Left ventricle myocardium superior (tissue), 1 donor: ENCODE measurements at regions not wholly inside any gene's neighbourhood (a gene's known extent, or its start where the extent isn't known, plus 50 kb on each side); places are given as distances from the start of the nearest gene placed in this dataset.

Experiments
- ATAC-seq: fragments of 200-7000 bp; cut with Tn5 transposase; one replicate; pipeline ENCODE4 v1.9.1; 2020; ENCODE audit warnings: mild to moderate bottlenecking, moderate library complexity
- DNase-seq: peaks from one replicate; pipeline ENCODE4 v3.0.0-alpha.2; 2020
- intact Hi-C: fragments of 100-400 bp; cut with micrococcal nuclease; formaldehyde crosslinking; loops from one replicate; pipeline ENCODE4 v1.11.0; 2022
- donor health status: DM: no; HTN: yes; CAD: no; lungs with severe emphysema.

DNA sequence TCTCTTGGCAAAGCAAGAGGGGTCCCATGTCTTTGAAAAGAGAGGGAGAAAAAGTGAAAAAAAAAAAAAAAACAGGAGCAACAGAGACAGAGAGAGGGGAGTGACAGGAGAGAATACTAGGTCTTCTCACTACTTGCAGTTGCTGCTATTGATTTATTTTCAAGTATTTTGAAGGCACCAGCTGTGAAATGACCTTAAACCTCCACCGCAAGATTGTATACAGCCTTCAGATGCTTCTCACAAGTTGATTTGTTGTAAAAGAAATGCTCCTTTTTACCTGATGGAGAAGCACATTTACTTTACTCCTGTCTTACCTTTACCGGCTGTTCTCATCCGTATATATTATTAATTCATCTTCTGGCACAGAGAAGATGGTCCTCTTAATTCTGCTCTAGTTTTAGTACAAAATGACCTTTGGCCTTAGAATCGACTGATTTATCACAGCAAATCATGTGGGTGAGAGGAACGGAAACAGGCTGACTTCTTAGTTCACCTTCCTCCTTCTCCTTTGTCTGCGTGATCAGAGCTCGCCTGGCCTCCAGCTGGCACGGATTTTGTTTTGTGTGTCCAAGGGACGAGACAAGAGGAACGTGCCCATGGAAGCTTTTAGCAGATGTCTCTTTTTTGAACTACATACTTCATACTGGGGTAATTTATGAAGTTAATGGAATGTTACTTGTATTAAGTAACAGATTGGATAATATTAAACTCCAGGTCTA is 82.4 kb upstream of the PACRGL start:
- intact Hi-C loops = no loop called here
- DNase-seq (peak; percentile 41), ATAC-seq (peak; percentile 32)

GRCh38 chr4:20618731-20619130 is 81.5 kb upstream of the PACRGL start:
- intact Hi-C loops = no loop called here
- ATAC-seq (no peak), DNase-seq (no peak)

GRCh38 chr4:20621476-20621875 is 78.8 kb upstream of the PACRGL start:
- no peak for ATAC-seq
- intact Hi-C loops = no loop called here
- no peak for DNase-seq

- ATAC-seq = no peak
Measured at GRCh38 chr4:20622701-20623100, 77.6 kb upstream of the PACRGL start.

DNA sequence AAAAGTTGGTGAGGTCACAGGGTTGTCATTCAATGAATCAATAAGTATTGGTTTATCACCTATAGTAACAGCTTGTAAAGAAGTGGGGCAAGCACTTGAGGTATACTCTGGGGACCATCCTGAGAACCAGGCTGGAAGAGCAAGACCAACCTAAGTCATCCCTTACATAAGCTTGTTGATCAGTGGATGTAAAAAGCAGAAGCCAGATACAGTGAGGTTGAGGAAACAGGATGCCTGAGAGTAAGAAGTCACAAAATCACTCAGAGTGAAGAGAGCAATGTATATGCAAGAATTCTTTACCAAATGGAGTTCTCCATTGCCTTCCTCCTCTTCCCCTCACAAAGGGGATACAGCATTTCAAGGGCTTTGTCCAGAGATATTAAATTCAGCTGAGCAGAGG is 76.3 kb upstream of the PACRGL start:
- intact Hi-C loops = no loop called here
- DNase-seq = no peak
- ATAC-seq = no peak

More at GRCh38 chr4:20622701-20623100, 77.6 kb upstream of the PACRGL start:
- no peak for DNase-seq
- intact Hi-C loops = no loop called here

GRCh38 chr4:20624793-20625374 is 75.4 kb upstream of the PACRGL start:
- ATAC-seq = no peak
- intact Hi-C loops = no loop called here
- no peak for DNase-seq

DNA sequence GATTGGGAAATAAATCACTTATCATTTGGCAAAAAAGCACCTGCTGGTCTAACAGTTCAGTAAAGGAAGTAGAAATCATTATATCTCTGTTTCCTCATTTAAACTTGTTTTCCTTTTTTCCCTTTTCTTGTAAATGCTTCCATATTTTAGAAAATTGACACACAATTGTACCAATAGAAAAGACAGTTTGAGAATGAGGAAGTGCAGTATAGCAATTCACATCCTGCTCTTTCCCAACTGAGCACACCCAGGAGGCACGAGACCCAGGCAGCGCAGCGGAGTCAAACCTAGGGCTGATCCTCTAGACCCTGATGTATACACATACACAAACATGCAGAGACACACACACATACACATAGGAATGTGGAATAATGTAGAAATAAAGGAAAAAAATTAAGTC is 74.8 kb upstream of the PACRGL start:
- DNase-seq (peak; percentile 37), ATAC-seq (peak; percentile 54)
- intact Hi-C loops = no loop called here

- no peak for DNase-seq
- intact Hi-C loops = no loop called here
- no peak for ATAC-seq
Measured at GRCh38 chr4:20626326-20627005, 73.8 kb upstream of the PACRGL start.

- intact Hi-C loops = no loop called here
- no peak for ATAC-seq
- DNase-seq = no peak
Measured at GRCh38 chr4:20627866-20628265, 72.4 kb upstream of the PACRGL start.

DNA sequence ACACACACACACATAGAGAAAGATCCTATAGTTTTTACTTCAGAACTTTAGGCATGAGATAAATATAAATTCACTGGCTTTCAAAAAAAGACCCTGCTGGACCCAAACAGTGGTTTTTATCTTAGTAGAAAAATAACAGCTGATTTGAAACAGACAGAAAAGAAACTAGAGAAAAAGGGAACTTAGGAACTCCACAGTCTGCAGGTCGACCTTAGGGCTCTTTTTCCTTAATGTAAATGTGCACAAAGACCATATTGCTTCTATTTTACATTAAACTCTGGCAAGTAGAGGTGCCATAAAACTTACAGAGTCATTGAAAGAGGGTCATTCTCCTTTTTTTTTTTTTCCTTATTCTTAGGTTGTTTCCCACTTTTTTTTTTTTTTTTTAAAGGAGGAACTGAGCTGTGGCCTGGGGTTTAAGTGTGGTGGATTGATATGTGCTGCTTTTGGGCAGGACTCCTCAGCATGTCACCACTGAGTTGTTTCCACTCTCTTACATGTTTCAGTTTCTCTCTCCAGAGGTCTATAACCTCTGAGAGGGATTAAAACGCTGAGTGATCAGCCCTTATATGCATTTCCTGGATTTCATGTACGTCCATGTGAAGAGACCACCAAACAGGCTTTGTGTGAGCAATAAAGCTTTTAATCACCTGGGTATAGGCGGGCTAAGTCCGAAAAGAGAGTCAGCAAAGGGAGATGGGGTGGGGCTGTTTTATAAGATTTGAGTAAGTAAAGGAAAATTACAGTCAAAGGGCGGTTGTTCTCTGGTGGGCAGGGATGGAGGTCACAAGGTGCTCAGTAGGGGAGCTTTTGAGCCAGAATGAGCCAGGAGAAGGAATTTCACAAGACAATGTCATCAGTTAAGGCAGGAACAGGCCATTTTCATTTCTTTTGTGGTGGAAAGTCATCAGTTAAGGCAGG is 70.8 kb upstream of the PACRGL start:
- intact Hi-C loops = no loop called here
- ATAC-seq (no peak), DNase-seq (no peak)

DNA sequence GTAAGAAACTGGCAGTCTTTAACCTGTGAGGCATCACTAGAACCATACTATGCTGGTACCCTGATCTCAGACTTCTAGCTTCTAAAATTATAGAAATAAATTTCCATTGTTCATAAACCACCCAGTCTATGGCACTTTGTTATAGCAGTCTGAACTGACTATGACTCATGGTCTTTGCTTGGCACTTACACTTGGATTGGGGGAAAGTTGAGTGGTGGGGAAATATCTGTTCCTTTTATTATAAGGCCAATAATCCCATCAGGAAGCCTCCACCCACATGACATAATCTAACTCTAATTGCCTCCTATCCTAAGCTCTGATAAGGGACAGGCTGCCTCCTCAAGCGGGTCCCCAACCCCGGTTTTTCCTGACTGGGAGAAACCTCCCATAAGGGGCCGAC is 61.4 kb upstream of the PACRGL start:
- intact Hi-C loops = no loop called here
- DNase-seq (no peak), ATAC-seq (no peak)

- ATAC-seq = no peak
- no peak for DNase-seq
- intact Hi-C loops = no loop called here
Measured at GRCh38 chr4:20639346-20639745, 60.9 kb upstream of the PACRGL start.

GRCh38 chr4:20640989-20641388 is 59.3 kb upstream of the PACRGL start:
- no peak for DNase-seq
- no peak for ATAC-seq
- intact Hi-C loops = no loop called here

DNA sequence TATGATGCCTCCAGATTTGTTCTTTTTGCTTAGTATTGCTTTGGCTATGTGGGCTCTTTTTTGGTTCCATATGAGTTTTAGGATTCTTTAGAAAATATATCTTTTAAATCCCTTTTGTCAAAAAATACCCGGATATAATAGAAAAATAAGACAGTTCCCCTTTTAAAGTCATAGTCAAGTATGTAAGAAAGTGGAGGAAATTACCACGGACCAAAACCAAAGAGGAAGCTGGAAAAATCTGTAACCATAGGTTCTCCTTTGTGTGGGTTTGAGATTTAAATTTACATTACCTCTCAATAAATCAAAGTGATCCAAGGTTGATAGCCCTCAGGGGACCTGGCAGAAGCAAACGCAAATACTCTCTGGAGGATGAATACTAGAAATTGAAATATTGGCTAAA is 58.3 kb upstream of the PACRGL start:
- no peak for DNase-seq
- ATAC-seq = no peak
- intact Hi-C loops = no loop called here

GRCh38 chr4:20643631-20644030 is 56.6 kb upstream of the PACRGL start:
- ATAC-seq = no peak

DNA sequence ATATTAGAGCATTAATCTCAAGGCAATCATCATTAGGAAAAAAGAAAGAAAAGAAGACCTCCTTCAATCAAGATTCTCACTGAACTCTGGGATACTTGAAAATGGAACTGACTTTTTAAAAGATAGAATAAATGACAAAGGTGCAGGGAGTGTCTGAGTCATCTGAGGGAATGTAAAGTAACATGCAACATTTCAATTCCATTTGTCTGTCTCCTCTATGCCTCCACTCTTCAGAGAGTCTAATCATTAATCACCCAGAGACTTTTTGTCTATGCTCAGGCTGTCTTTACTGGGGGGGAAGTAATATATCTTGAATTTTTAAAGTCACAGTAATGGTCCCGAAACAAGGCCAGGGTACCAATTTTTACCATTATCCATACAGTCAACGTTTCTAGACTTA is 55.0 kb upstream of the PACRGL start:
- ATAC-seq (no peak), DNase-seq (no peak)
- intact Hi-C loops = no loop called here

More at GRCh38 chr4:20643631-20644030, 56.6 kb upstream of the PACRGL start:
- intact Hi-C loops = no loop called here
- no peak for DNase-seq

DNA sequence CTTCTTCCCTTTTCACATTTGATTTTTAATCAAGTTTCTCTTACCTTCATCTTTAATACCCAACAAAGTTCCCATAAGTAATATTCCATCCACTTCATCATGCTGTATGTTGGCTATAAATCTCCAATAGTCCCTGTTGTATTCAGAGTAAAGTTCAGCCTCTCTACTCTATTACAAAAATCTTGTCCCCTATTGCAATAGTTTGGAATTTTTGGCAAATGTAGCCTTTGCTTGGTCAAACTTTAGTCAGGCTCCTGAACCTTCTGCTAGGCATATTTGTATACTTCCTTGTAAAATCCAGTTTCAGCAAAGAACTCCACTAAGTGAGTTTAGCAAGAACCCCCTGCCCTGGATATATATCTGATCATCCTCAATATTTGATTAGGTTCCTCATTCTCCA is 54.0 kb upstream of the PACRGL start:
- intact Hi-C loops = no loop called here
- ATAC-seq = no peak

More for the DNA sequence above, 54.0 kb upstream of the PACRGL start:
- no peak for DNase-seq
